SIG-M5 treated with dmso at 0.1 percent for 504 hours (cell line): ENCODE measurements at regions not wholly inside any gene's neighbourhood (a gene's known extent, or its start where the extent isn't known, plus 50 kb on each side); places are given as distances from the start of the nearest gene placed in this dataset.
"Not testable (repeated sequence)": the region's sequence is repeated elsewhere in the genome, so short reads cannot be mapped to it uniquely, and the experiment has no call there.

Experiments used
- DNase-seq: peaks from one replicate; lab custom pipeline; 2025; ENCODE audit not compliant: unreplicated experiment; lab: John Stamatoyannopoulos, UW

- DNase-seq, result peak; percentile 14
Measured at GRCh38 chrX:135632353-135632752, 81.1 kb upstream of the CT45A1 start.

- DNase-seq, result no peak
Measured at GRCh38 chrX:135639066-135639780, 74.2 kb upstream of the CT45A1 start.

GRCh38 chrX:135643916-135644315 lies 69.5 kb upstream of the CT45A1 start:
- DNase-seq, result no peak

GRCh38 chrX:135644624-135645023 lies 68.8 kb upstream of the CT45A1 start:
- DNase-seq, result no peak

- DNase-seq, result no peak
Measured at GRCh38 chrX:135649029-135649428, 64.4 kb upstream of the CT45A1 start.

- no peak for DNase-seq
Measured at GRCh38 chrX:135649561-135649960, 63.9 kb upstream of the CT45A1 start.

GRCh38 chrX:135651647-135652295 lies 61.7 kb upstream of the CT45A1 start:
- DNase-seq, result no peak

- no peak for DNase-seq
Measured at GRCh38 chrX:135652602-135653001, 60.8 kb upstream of the CT45A1 start.

- DNase-seq, result not testable (repeated sequence)
Measured at GRCh38 chrX:135657952-135658654, 55.3 kb upstream of the CT45A1 start.
